ENCODE measurements at regions not wholly inside any gene's neighbourhood (a gene's known extent, or its start where the extent isn't known, plus 50 kb on each side); places are given as distances from the start of the nearest gene placed in this dataset.

DNA sequence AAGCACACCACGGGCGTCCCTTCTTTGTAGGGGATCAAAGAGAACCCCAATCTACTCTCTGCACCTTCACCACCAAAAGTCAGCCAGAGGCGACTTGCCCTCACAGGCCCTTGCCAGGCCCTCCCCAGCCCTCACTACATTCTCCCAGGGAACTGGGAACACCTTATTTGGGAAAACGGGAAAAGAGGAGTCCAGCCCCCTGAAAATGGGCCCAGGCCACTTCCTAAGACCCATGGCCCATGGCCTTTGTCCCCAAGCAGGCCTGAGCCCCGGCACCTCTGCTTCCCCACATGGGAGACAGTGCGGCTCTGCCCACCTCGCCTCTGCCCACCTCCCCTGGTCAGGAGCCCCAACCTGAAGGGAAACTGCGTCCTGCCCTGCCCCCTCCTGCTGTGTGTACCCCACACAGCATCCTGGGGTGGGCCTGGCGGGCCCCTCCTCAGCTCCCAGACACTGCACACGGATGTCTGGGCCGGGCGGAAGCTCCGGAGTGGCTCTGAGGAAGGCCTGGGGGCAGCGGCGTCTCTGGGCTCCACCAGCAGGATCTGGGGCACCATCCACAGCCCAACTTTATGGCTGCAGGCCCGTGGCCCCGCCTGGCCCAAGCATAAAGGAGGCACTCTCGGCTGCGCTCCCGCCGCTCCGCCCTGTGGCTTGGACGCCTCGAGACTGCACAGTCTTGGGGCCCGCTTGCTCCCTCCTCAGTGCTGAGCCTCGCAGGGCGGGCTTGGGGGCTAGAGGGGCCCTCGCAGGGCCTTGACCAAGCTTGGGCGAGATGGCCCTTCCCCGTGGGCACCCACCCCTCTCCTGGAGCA, 70.3 kb upstream of the GPC1 start:
- no peak overlapping the region for H3K27ac ChIP-seq
- TF ChIP-seq ZFX (IDR thresholded peaks at IDR 0.05): no peak
- TF ChIP-seq, protein P1, sequence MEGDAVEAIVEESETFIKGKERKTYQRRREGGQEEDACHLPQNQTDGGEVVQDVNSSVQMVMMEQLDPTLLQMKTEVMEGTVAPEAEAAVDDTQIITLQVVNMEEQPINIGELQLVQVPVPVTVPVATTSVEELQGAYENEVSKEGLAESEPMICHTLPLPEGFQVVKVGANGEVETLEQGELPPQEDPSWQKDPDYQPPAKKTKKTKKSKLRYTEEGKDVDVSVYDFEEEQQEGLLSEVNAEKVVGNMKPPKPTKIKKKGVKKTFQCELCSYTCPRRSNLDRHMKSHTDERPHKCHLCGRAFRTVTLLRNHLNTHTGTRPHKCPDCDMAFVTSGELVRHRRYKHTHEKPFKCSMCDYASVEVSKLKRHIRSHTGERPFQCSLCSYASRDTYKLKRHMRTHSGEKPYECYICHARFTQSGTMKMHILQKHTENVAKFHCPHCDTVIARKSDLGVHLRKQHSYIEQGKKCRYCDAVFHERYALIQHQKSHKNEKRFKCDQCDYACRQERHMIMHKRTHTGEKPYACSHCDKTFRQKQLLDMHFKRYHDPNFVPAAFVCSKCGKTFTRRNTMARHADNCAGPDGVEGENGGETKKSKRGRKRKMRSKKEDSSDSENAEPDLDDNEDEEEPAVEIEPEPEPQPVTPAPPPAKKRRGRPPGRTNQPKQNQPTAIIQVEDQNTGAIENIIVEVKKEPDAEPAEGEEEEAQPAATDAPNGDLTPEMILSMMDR (conservative IDR thresholded peaks at IDR 0.05): no peak

GRCh38 chr2:240365971-240366471, 69.4 kb upstream of the GPC1 start:
- no peak overlapping the region for H3K27ac ChIP-seq
- TF ChIP-seq, protein P1 (conservative IDR thresholded peaks at IDR 0.05): no peak
- TF ChIP-seq ZFX (IDR thresholded peaks at IDR 0.05): no peak

DNA sequence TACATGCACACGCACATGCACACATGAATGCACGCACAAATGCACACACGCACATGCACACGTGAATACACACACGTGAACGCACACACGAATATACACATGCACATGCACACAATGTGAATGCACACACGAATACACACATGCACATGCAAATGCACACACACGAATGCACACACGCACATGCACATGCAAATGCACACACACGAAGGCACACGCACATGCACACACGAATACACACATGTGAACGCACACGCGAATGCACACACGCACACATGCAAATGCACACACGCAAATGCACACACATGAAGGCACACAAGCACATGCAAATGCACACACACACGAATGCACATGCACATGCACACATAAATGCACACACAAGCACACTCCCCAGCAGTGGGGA, 68.6 kb upstream of the GPC1 start:
- no peak for TF ChIP-seq ZFX (IDR thresholded peaks at IDR 0.05)
- TF ChIP-seq, protein P1 (conservative IDR thresholded peaks at IDR 0.05): no peak
- no peak overlapping the region for H3K27ac ChIP-seq

GRCh38 chr2:240367721-240368120, 67.7 kb upstream of the GPC1 start:
- peak overlapping the region; percentile 63; the same call in 1 of the 2 replicates for H3K27ac ChIP-seq
- TF ChIP-seq, protein P1 (conservative IDR thresholded peaks at IDR 0.05): no peak
- no peak for TF ChIP-seq ZFX (IDR thresholded peaks at IDR 0.05)

DNA sequence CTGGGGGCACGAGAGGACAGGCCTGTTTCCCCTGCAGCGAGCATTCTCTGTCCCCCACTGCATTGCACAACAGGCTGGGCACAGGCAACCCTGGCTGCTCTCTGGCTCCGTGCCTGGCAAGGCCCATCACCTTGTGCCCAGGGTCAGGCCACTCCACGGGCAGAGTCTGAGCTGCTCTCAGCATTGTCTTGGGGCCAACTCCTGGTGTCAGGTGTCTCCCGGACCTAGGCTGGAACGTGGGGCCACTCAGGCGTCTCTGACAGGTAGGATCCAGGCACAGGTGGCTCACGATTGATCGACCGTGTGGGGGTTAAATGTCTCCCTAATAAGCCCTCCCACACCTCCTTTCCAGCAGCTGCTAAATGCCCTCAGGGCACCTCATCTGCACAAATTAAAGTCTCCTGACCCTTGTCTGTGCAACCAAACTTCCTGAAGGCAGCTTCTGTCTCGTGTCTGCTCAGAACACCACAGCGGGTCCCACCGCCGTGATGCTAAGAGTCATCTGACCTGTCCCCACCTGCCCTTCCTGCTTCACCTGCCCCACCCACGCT, 66.6 kb upstream of the GPC1 start:
- peak overlapping the region; percentile 63 for H3K27ac ChIP-seq
- TF ChIP-seq, protein P1 (conservative IDR thresholded peaks at IDR 0.05): no peak
- TF ChIP-seq ZFX (IDR thresholded peaks at IDR 0.05): no peak

DNA sequence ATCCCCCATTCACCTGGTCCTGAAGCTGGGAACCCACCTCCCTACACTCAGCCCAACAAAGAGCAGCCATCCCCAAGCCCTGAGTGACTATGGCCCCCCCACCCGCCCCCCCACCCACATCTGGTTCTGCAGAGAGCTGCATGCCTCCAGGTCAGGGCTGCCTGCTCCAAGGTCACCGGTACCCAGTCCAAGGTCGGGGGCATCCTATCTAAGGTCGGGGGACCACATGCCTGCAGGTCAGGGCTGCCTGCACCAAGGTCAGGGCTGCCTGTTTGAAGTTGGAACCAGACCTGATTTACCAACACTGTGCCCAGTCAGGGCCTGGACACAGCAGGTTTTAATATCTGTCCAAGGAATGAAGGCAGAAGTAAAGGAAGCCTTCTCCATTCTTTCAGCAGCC, 66.1 kb upstream of the GPC1 start:
- H3K27ac ChIP-seq: peak overlapping the region; percentile 63
- TF ChIP-seq, protein P1 (conservative IDR thresholded peaks at IDR 0.05): no peak
- no peak for TF ChIP-seq ZFX (IDR thresholded peaks at IDR 0.05)

Measured in C4-2B (cell line).